ENCODE measurements at regions not wholly inside any gene's neighbourhood (a gene's known extent, or its start where the extent isn't known, plus 50 kb on each side); places are given as distances from the start of the nearest gene placed in this dataset.

- Histone ChIP-seq H2AFZ (ENCODE audit: low read depth) (no peak overlapping the region), H4K20me1 (ENCODE audit: insufficient read depth) (no peaks in the 10 kb centered on the region), H3K4me3 (IDR thresholded peaks at IDR 0.05; ENCODE audit: insufficient read depth, low read depth, low read length) (no peak overlapping the region), H3K9ac (no peak overlapping the region), H3K27ac (no peak overlapping the region), H3K4me1 (ENCODE audit: low read depth, poor library complexity, severe bottlenecking) (no peaks in the 10 kb centered on the region), H3K36me3 (ENCODE audit: insufficient read depth) (no peaks in the 10 kb centered on the region), H3K4me2 (no peak overlapping the region), H3K27me3 (ENCODE audit: insufficient read depth, low read depth) (no peaks in the 10 kb centered on the region), H3K79me2 (ENCODE audit: insufficient read depth, low read depth) (no peaks in the 10 kb centered on the region)
- TF ChIP-seq CTCF (conservative IDR thresholded peaks at IDR 0.05; ENCODE audit: low read depth, low read length) = no peak
These were observed 255.7 kb downstream of the BTG1 start for GRCh38 chr12:91889910-91890309.

- H4K20me1 ChIP-seq (ENCODE audit: insufficient read depth) = no peaks in the 10 kb centered on the region
- no peak overlapping the region for H3K4me2 ChIP-seq
- no peak overlapping the region for H3K27ac ChIP-seq
- no peaks in the 10 kb centered on the region for H3K79me2 ChIP-seq (ENCODE audit: insufficient read depth, low read depth)
- no peak overlapping the region for H3K4me3 ChIP-seq (IDR thresholded peaks at IDR 0.05; ENCODE audit: insufficient read depth, low read depth, low read length)
- no peaks in the 10 kb centered on the region for H3K4me1 ChIP-seq (ENCODE audit: low read depth, poor library complexity, severe bottlenecking)
- TF ChIP-seq CTCF (conservative IDR thresholded peaks at IDR 0.05; ENCODE audit: low read depth, low read length) = no peak
- H3K27me3 ChIP-seq (ENCODE audit: insufficient read depth, low read depth) = no peaks in the 10 kb centered on the region
- no peaks in the 10 kb centered on the region for H3K36me3 ChIP-seq (ENCODE audit: insufficient read depth)
- H3K9ac ChIP-seq = no peak overlapping the region
- no peak overlapping the region for H2AFZ ChIP-seq (ENCODE audit: low read depth)
These were observed 256.6 kb downstream of the BTG1 start for GRCh38 chr12:91889059-91889458.

- Histone ChIP-seq H3K79me2 (ENCODE audit: insufficient read depth, low read depth) (no peaks in the 10 kb centered on the region), H3K36me3 (ENCODE audit: insufficient read depth) (no peaks in the 10 kb centered on the region), H2AFZ (ENCODE audit: low read depth) (no peak overlapping the region), H3K4me2 (no peak overlapping the region), H3K9ac (no peak overlapping the region), H3K27me3 (ENCODE audit: insufficient read depth, low read depth) (no peaks in the 10 kb centered on the region), H4K20me1 (ENCODE audit: insufficient read depth) (no peaks in the 10 kb centered on the region), H3K4me3 (IDR thresholded peaks at IDR 0.05; ENCODE audit: insufficient read depth, low read depth, low read length) (no peak overlapping the region), H3K4me1 (ENCODE audit: low read depth, poor library complexity, severe bottlenecking) (no peaks in the 10 kb centered on the region), H3K27ac (no peak overlapping the region)
- no peak for TF ChIP-seq CTCF (conservative IDR thresholded peaks at IDR 0.05; ENCODE audit: low read depth, low read length)
These were observed 257.7 kb downstream of the BTG1 start for GRCh38 chr12:91887957-91888356.

GRCh38 chr12:91885851-91886731 is 259.6 kb downstream of the BTG1 start:
- no peak overlapping the region for H2AFZ ChIP-seq (ENCODE audit: low read depth)
- H3K36me3 ChIP-seq (ENCODE audit: insufficient read depth) = no peaks in the 10 kb centered on the region
- no peaks in the 10 kb centered on the region for H3K27me3 ChIP-seq (ENCODE audit: insufficient read depth, low read depth)
- H3K27ac ChIP-seq = no peak overlapping the region
- no peak overlapping the region for H3K4me3 ChIP-seq (IDR thresholded peaks at IDR 0.05; ENCODE audit: insufficient read depth, low read depth, low read length)
- H3K9ac ChIP-seq = no peak overlapping the region
- no peaks in the 10 kb centered on the region for H3K79me2 ChIP-seq (ENCODE audit: insufficient read depth, low read depth)
- no peak overlapping the region for H3K4me2 ChIP-seq
- H3K4me1 ChIP-seq (ENCODE audit: low read depth, poor library complexity, severe bottlenecking) = no peaks in the 10 kb centered on the region
- no peaks in the 10 kb centered on the region for H4K20me1 ChIP-seq (ENCODE audit: insufficient read depth)
- no peak for TF ChIP-seq CTCF (conservative IDR thresholded peaks at IDR 0.05; ENCODE audit: low read depth, low read length)

Data from KMS-11 (cell line).